NCI-H1417 (cell line): ENCODE measurements at regions not wholly inside any gene's neighbourhood (a gene's known extent, or its start where the extent isn't known, plus 50 kb on each side); places are given as distances from the start of the nearest gene placed in this dataset.

ENCODE experiments used
- DNase-seq, 3 experiments: peaks; one replicate each; lab custom pipeline; 2025; lab: John Stamatoyannopoulos, UW

- no peak for DNase-seq
Measured at GRCh38 chr20:60274717-60275116, 316.5 kb downstream of the CDH26 start.

GRCh38 chr20:60281295-60281694 is 323.1 kb downstream of the CDH26 start:
- DNase-seq, result peak in 1 of 3 experiments; percentile 8

GRCh38 chr20:60283281-60283680 is 325.1 kb downstream of the CDH26 start:
- DNase-seq, result peak in 2 of 3 experiments; percentile 28 to 46

GRCh38 chr20:60286764-60287163 is 328.5 kb downstream of the CDH26 start:
- no peak for DNase-seq

GRCh38 chr20:60288945-60289344 is 330.7 kb downstream of the CDH26 start:
- DNase-seq, result no peak

GRCh38 chr20:60292001-60292520 is 333.8 kb downstream of the CDH26 start:
- DNase-seq, result no peak

GRCh38 chr20:60294632-60295031 is 336.4 kb downstream of the CDH26 start:
- no peak for DNase-seq

GRCh38 chr20:60295214-60295613 is 337.0 kb downstream of the CDH26 start:
- DNase-seq, result no peak

- DNase-seq, result peak in 1 of 3 experiments; percentile 25
Measured at GRCh38 chr20:60297649-60298048, 339.4 kb downstream of the CDH26 start.

GRCh38 chr20:60298647-60299046 is 340.4 kb downstream of the CDH26 start:
- DNase-seq, result no peak

GRCh38 chr20:60299951-60300350 is 341.7 kb downstream of the CDH26 start:
- DNase-seq, result peak in 1 of 3 experiments; percentile 53

GRCh38 chr20:60300374-60300773 is 342.2 kb downstream of the CDH26 start:
- peak in 2 of 3 experiments; percentile 35 to 53 for DNase-seq

GRCh38 chr20:60302875-60303274 is 344.7 kb downstream of the CDH26 start:
- no peak for DNase-seq

GRCh38 chr20:60304026-60304590 is 345.9 kb downstream of the CDH26 start:
- no peak for DNase-seq

- no peak for DNase-seq
Measured at GRCh38 chr20:60304931-60305330, 346.7 kb downstream of the CDH26 start.

GRCh38 chr20:60306105-60306504 is 347.9 kb downstream of the CDH26 start:
- peak in 2 of 3 experiments; percentile 62 to 87 for DNase-seq

GRCh38 chr20:60306551-60306950 is 348.3 kb downstream of the CDH26 start:
- DNase-seq, result no peak

GRCh38 chr20:60310560-60311349 is 352.5 kb downstream of the CDH26 start:
- peak in 1 of 3 experiments; percentile 27 for DNase-seq

- DNase-seq, result no peak
Measured at GRCh38 chr20:60313191-60313590, 355.0 kb downstream of the CDH26 start.

- DNase-seq, result no peak
Measured at GRCh38 chr20:60313614-60314013, 355.4 kb downstream of the CDH26 start.

GRCh38 chr20:60314727-60315126 is 356.5 kb downstream of the CDH26 start:
- no peak for DNase-seq

- DNase-seq, result no peak
Measured at GRCh38 chr20:60316476-60317158, 358.4 kb downstream of the CDH26 start.

GRCh38 chr20:60317401-60317800 is 359.2 kb downstream of the CDH26 start:
- DNase-seq, result no peak
